DMS 273 treated with DMSO at 0.1 percent for 48 hours (cell line): ENCODE measurements at regions not wholly inside any gene's neighbourhood (a gene's known extent, or its start where the extent isn't known, plus 50 kb on each side); places are given as distances from the start of the nearest gene placed in this dataset.
"Not testable (repeated sequence)": the region's sequence is repeated elsewhere in the genome, so short reads cannot be mapped to it uniquely, and the experiment has no call there.

Experiments used
- DNase-seq: peaks from one replicate; lab custom pipeline; 2025; lab: John Stamatoyannopoulos, UW

DNA sequence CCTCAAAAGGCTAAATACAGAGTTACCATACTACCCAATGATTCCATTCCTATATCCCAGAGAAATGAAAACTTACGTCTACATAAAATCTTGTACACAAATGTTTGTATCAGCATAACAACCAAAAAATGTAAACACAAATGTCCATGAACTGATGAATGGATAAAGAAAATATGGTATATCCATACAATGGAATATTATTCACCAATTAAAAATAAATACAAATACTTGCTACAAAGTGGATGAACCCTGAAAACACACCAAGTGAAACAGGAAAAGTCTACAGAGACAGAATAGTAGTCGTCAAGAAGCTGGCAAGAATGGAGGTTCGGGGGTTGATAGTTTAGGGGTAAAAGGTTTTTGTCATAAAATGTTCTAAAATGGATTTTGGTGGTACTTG is 54.0 kb upstream of the ANKRD28 start:
- no peak for DNase-seq

- no peak for DNase-seq
Observed at GRCh38 chr3:15858547-15859506, 61.0 kb upstream of the ANKRD28 start.

DNA sequence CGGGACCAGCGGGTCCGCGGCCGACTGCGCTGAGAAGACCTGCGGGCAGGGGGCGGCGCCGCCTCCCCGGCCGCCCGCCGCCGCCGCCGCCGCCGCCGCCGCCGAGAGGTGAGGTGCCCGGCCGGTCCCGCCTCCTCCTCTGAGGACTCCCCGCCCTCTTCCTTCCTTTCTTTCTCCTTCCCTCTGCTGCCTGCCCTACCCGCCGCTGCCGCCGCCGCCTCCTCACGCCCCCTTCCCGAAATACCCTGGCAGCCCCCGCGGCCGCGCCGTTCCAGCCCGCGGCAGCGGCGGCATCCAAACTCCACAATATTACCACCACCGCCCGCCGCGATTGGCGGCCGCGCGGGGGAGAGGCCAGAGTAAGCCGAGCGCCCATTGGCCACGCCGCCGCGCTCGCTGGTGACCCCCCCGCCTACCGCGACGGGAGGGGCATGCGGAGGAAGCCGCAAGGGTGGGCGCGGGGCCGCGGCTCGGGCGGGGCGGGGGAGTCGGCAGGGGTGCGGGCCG is 61.8 kb upstream of the ANKRD28 start:
- DNase-seq = peak; percentile 73

DNA sequence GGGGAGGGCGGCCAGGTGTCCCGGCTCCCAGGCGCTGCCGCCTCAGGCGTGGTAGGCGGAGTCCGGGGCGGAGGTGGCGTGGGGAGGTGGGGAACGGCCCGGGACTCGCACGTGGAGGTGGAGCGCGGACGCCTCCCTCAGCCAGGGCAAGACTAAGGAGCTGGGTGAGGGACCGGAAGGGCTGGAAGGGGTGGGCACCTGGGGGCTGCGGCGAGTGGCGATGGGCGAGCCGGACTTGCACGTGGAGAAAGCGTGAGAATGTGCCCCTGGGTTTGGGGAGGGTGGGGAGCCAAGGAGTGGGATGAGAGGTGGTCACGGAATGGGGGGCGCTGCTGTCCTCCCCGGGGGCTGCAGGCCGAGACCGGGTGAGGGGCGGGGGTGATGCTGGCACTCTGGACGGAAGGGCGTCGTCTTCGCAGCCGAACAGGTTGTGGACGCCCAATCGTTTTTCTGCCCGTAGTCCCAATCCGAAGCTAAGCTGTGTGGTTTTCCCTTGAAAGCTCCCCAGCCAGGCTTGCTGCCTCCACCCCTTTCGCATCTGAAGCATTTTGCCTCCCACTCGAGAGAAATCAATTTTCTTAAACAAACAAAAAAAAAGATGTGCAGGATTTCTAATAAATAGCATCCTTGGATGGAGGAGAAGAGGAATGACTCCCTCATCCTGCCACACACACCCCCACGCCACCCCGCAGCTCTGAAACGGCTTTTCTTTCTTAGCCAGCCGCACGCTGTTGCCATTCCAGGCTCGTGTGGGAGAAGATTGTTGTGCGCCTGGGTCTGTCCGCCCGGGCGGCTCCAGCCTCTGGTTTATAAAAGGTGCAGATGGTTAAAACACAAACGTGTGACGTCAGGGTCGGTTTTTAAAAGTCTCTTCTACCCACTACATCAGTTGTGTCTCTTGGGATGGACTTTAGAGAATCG is 62.5 kb upstream of the ANKRD28 start:
- DNase-seq = peak; percentile 54

GRCh38 chr3:15861163-15861562 is 63.4 kb upstream of the ANKRD28 start:
- no peak for DNase-seq

DNA sequence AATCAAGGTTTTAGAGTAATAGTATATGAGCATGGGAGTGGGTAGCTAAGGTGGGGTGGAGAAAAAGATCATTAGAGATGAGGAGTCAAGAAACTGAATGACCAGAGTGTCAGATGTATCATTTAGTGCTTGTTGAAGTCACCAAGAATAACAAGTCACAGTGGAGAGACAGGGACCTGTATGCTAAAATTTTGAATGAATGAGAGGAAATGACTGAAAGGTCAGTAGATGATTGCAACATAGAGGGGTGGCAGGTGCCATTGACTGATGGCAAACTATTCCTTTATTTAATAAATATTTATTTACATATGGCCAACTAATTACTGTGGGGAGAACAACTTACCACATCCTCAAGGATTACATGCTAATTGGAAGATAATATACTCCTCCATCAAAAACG is 75.0 kb upstream of the ANKRD28 start:
- DNase-seq = no peak

GRCh38 chr3:15873415-15873814 is 75.6 kb upstream of the ANKRD28 start:
- no peak for DNase-seq

- no peak for DNase-seq
Observed at GRCh38 chr3:15875016-15875689, 77.4 kb upstream of the ANKRD28 start.

- no peak for DNase-seq
Observed at GRCh38 chr3:15876669-15877068, 78.9 kb upstream of the ANKRD28 start.

GRCh38 chr3:15877813-15878212 is 80.0 kb upstream of the ANKRD28 start:
- no peak for DNase-seq

- DNase-seq = not testable (repeated sequence)
Observed at GRCh38 chr3:15879787-15880186, 82.0 kb upstream of the ANKRD28 start.

GRCh38 chr3:15882577-15882976 is 84.8 kb upstream of the ANKRD28 start:
- DNase-seq = no peak

DNA sequence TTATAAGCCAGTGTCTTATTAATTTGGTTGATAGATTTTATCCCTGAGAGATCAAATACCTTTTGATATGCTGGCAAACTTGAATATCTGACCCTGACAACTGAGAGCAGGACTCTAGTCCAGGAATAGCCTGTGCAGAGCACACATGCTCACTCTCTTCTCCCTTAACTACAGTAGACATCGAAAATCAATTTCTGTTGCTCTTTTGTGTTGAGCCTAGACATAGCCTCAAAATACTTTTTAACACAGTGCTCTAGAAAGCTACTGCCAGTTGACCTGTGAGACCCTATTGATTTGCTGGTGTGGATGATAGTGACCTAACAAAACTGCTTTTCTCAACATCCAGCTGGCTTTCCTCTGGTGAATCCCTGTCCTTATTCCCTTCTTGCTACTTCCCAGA is 86.4 kb upstream of the ANKRD28 start:
- DNase-seq = no peak

DNA sequence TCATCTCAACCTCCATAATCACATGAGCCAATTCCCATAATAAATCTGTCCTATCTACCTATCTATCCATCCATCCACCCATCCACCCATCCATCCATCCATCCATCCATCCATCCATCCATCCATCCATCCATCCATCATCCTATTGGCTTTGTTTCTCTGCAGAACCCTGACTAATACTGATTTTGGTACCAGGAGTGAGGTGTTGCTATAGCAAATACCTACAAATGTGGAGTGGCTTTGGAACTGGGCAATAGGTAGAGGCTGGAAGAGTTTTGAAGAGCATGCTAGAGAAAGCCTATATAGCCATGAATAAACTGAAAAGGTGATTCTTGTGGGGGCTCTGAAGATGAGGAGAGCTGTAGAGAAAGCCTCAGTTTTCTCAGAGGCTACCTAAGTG is 88.7 kb upstream of the ANKRD28 start:
- DNase-seq = no peak

GRCh38 chr3:15887261-15887660 is 89.5 kb upstream of the ANKRD28 start:
- no peak for DNase-seq

DNA sequence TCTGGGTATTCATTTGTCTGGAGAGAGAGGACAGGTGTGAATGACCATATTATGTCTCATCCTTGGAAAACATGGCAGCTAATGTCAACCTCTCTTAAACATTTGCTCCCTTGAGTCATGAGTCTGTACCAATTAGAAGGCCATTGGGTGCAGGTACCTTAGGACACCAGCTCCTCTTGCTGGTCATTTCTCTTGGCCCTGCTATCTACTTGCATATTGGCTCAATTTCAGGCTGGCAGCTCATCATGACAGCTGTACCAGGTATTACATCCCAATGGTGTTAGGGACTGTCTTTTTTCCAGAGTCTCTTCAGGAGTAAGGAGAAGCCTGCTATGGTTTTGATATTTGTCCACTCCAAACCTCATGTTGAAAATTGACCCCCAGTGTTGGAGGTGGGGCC is 92.2 kb upstream of the ANKRD28 start:
- no peak for DNase-seq

- DNase-seq = no peak
Observed at GRCh38 chr3:15892311-15893227, 94.8 kb upstream of the ANKRD28 start.

DNA sequence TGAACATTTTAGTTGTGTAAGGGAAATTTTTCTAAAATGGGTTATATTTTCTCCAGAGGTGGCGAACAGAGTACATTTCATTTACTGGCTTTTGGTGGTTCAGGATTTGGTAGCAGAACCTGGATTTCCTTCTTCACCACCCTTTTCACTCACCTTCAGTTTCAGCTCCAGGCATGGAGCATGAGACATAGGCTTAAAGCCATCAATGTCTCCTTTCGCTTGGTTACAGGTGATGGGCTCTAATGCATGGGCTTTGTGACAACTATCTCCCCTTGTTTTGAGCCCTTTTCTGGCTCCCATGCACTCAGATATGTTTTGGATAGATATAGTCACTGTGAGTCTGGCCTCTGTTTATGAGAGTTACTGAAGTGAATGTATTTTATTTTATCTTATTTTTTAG is 96.6 kb upstream of the ANKRD28 start:
- DNase-seq = no peak

GRCh38 chr3:15896500-15896899 is 98.7 kb upstream of the ANKRD28 start:
- DNase-seq = no peak

DNA sequence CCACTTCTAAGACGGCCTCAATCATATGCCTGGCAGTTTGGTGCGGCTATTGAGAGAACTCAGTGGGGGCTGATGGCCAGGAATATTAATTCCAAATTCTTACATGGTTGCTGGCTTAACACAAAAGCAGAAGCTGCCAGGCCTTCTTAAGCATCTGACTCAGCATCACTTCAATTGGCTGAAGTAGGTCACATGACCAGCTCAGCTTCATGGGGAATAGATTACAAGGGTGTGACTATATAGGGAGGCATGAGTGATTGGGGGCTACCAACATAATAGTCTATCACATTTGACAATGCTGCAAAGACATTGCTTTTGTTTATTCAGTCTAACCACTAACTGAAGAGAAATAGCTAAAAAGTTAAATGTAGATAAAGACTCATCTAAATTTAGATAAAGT is 101.6 kb upstream of the ANKRD28 start:
- no peak for DNase-seq

DNA sequence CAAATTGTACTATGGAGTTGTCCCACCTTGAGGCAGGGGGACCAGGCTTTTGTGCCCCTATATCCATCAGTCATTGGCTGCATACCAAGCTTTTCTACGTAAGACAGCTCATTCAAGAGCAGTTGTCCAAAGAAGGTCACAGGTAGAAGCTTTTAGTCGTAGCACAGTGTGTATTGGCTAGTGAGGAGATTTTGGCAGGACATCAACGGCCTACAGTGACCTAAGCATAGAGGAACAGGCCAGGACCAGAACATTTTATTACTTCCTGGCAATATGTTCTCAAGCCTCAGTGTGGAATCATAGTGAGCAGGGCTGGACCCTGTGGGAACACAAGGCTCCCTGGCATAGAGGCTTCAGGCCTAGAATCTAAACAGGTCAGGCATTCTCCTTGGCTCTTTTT is 105.4 kb upstream of the ANKRD28 start:
- DNase-seq = no peak
